ENCODE measurements at regions not wholly inside any gene's neighbourhood (a gene's known extent, or its start where the extent isn't known, plus 50 kb on each side); places are given as distances from the start of the nearest gene placed in this dataset.
"Not testable (repeated sequence)": the region's sequence is repeated elsewhere in the genome, so short reads cannot be mapped to it uniquely, and the experiment has no call there.

DNA sequence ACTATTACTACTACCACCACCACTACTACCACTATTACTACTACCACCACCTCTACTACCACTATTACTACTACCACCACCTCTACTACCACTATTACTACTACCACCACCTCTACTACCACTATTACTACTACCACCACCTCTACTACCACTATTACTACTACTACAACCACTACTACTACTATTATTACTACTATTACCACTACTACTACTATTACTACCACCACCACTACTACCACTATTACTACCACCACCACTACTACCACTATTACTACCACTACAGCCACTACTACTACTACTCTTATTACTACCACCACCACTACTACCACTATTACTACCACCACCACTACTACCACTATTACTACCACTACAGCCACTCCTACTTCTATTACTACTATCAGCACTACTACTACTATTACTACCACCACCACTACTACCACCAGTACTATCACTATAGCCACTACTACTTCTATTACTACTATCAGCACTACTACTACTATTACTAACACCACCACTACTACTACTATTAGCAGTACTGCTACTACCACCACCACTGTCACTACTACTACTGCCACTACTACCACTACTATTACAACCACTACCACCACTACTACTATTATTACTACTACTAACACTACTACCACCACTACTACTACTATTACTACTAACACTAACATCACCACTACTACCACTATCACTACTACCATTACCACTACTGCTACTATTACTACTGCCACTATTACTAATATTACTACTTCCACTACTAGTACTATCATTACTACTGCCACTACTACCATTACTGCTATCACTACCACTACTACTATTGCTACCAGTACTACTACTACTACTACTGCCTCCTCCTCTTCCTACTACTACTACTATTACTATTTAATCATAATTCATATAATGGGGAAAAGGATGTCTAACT is 669.2 kb upstream of the SOX11 start:
- TF ChIP-seq, protein P1, sequence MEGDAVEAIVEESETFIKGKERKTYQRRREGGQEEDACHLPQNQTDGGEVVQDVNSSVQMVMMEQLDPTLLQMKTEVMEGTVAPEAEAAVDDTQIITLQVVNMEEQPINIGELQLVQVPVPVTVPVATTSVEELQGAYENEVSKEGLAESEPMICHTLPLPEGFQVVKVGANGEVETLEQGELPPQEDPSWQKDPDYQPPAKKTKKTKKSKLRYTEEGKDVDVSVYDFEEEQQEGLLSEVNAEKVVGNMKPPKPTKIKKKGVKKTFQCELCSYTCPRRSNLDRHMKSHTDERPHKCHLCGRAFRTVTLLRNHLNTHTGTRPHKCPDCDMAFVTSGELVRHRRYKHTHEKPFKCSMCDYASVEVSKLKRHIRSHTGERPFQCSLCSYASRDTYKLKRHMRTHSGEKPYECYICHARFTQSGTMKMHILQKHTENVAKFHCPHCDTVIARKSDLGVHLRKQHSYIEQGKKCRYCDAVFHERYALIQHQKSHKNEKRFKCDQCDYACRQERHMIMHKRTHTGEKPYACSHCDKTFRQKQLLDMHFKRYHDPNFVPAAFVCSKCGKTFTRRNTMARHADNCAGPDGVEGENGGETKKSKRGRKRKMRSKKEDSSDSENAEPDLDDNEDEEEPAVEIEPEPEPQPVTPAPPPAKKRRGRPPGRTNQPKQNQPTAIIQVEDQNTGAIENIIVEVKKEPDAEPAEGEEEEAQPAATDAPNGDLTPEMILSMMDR (IDR thresholded peaks at IDR 0.05) = not testable (repeated sequence)
- TF ChIP-seq EZH2phosphoT487 (IDR thresholded peaks at IDR 0.05) = not testable (repeated sequence)

All from neural progenitor cell (in vitro differentiated cells).